ENCODE measurements at regions not wholly inside any gene's neighbourhood (a gene's known extent, or its start where the extent isn't known, plus 50 kb on each side); places are given as distances from the start of the nearest gene placed in this dataset.

GRCh38 chr12:16857456-16857923 is 251.5 kb upstream of the LMO3 start:
- TF ChIP-seq EP300 (IDR thresholded peaks at IDR 0.05) = no peak
- no peak for TF ChIP-seq CTCF (IDR thresholded peaks at IDR 0.05)
- TF ChIP-seq POLR2A (IDR thresholded peaks at IDR 0.05) = no peak
